ENCODE measurements at regions not wholly inside any gene's neighbourhood (a gene's known extent, or its start where the extent isn't known, plus 50 kb on each side); places are given as distances from the start of the nearest gene placed in this dataset.

GRCh38 chr9:108437656-108438055, 418.1 kb downstream of the ACTL7B start:
- TF ChIP-seq CTCF (IDR thresholded peaks at IDR 0.05) (no peak), POLR2A (IDR thresholded peaks at IDR 0.05) (no peak)
